IMR-90 (cell line): ENCODE measurements at regions not wholly inside any gene's neighbourhood (a gene's known extent, or its start where the extent isn't known, plus 50 kb on each side); places are given as distances from the start of the nearest gene placed in this dataset.

Source experiments
- ATAC-seq: fragments of 200-7000 bp; cut with Tn5 transposase; 2 replicates; pipeline ENCODE4 v1.9.1; 2020; ENCODE audit warnings: low read depth, mild to moderate bottlenecking, moderate library complexity
- BruUV-seq: library from RNA; stranded (reverse); fragments of 400-500 nt; replicated peaks from 2 replicates; lab custom pipeline; 2021; lab: Mats Ljungman, UMichigan
- CTCF ChIA-PET: fragments of 300-600 bp; formaldehyde crosslinking; extraction: SDS; loops from one replicate; lab custom pipeline; 2021; ENCODE audit warnings: antibody characterized with exemption; lab: Yijun Ruan, JAX
- POLR2A ChIA-PET: fragments of 300-600 bp; sonication (Branson Sonifier 250); formaldehyde crosslinking; loops from one replicate; lab custom pipeline; 2022; ENCODE audit warnings: antibody characterized with exemption; ENCODE audit not compliant: unreplicated experiment; lab: Charles Lee
- DNase-seq: peaks from one replicate; pipeline ENCODE4 v3.0.0; 2013
- H2AFZ ChIP-seq: replicated peaks from 2 replicates; pipeline ENCODE3; 2013; ENCODE audit warnings: low read length, mild to moderate bottlenecking; ENCODE audit not compliant: poor library complexity
- H2AK5ac ChIP-seq: 2 replicates; pipeline ENCODE4 v1.6.1; 2013; ENCODE audit warnings: low read depth, low read length, inconsistent platforms
- H2AK9ac ChIP-seq: replicated peaks from 2 replicates; pipeline ENCODE3; 2013; ENCODE audit warnings: mild to moderate bottlenecking, low read depth, low read length, moderate library complexity; ENCODE audit not compliant: poor library complexity
- H2BK120ac ChIP-seq: 2 replicates; pipeline ENCODE4 v1.6.1; 2013; ENCODE audit warnings: low read depth, low read length, inconsistent platforms
- H2BK15ac ChIP-seq: 3 replicates; pipeline ENCODE4 v1.6.1; 2013; ENCODE audit warnings: low read depth, low read length, inconsistent platforms
- H2BK20ac ChIP-seq: 2 replicates; pipeline ENCODE4 v1.6.1; 2013; ENCODE audit warnings: low read depth, mild to moderate bottlenecking, inconsistent platforms, low read length, moderate library complexity
- H2BK5ac ChIP-seq: 2 replicates; pipeline ENCODE4 v1.6.1; 2013; ENCODE audit warnings: mild to moderate bottlenecking, low read depth, low read length, inconsistent platforms; ENCODE audit not compliant: poor library complexity, severe bottlenecking
- H3K14ac ChIP-seq: replicated peaks from 2 replicates; pipeline ENCODE4 v1.6.1; 2013; ENCODE audit warnings: low read depth, low read length, inconsistent platforms
- H3K18ac ChIP-seq: 2 replicates; pipeline ENCODE4 v1.6.1; 2013; ENCODE audit warnings: low read depth, low read length, control low read depth
- H3K23ac ChIP-seq: 2 replicates; pipeline ENCODE4 v1.6.1; 2013; ENCODE audit warnings: low read depth, low read length, inconsistent platforms
- H3K27ac ChIP-seq: 2 replicates; pipeline ENCODE4 v1.5.1; 2013; ENCODE audit warnings: mild to moderate bottlenecking, control low read depth, low read length; ENCODE audit not compliant: insufficient read depth
- H3K27me3 ChIP-seq: 2 replicates; pipeline ENCODE4 v1.6.1; 2013; ENCODE audit warnings: low read length; ENCODE audit not compliant: control insufficient read depth, insufficient read depth
- H3K36me3 ChIP-seq: 2 replicates; pipeline ENCODE4 v1.6.1; 2013; ENCODE audit warnings: low read length, mixed read lengths; ENCODE audit not compliant: control insufficient read depth, insufficient read depth
- H3K4ac ChIP-seq: 2 replicates; pipeline ENCODE4 v1.6.1; 2013; ENCODE audit warnings: low read depth, low read length, inconsistent platforms
- H3K4me1 ChIP-seq: 2 replicates; pipeline ENCODE4 v1.6.1; 2013; ENCODE audit warnings: low read length, mixed read lengths; ENCODE audit not compliant: control insufficient read depth, insufficient read depth
- H3K4me2 ChIP-seq: 2 replicates; pipeline ENCODE4 v1.6.1; 2013; ENCODE audit warnings: low read depth, mild to moderate bottlenecking, control low read depth, low read length, moderate library complexity
- H3K4me3 ChIP-seq: 2 replicates; pipeline ENCODE4 v1.5.1; 2013; ENCODE audit warnings: low read depth, mild to moderate bottlenecking, control low read depth, low read length, moderate library complexity; ENCODE audit not compliant: insufficient read depth
- H3K56ac ChIP-seq: 2 replicates; pipeline ENCODE4 v1.6.1; 2013; ENCODE audit warnings: low read length, inconsistent platforms; ENCODE audit not compliant: insufficient read depth; ENCODE audit errors: extremely low read depth
- H3K79me1 ChIP-seq, 2 experiments: 2 replicates each; pipeline ENCODE4 v1.6.1; 2013; ENCODE audit warnings: low read length in 2 of 2, inconsistent platforms in 1 of 2, low read depth in 1 of 2
- H3K9ac ChIP-seq: 2 replicates; pipeline ENCODE4 v1.6.1; 2013; ENCODE audit warnings: low read depth, low read length, control low read depth
- H3K9me1 ChIP-seq: 2 replicates; pipeline ENCODE4 v1.6.1; 2013; ENCODE audit warnings: low read length, inconsistent platforms; ENCODE audit not compliant: insufficient read depth
- H3K9me3 ChIP-seq: 2 replicates; pipeline ENCODE4 v1.6.1; 2013; ENCODE audit warnings: low read length; ENCODE audit not compliant: control insufficient read depth, insufficient read depth
- H4K20me1 ChIP-seq: 2 replicates; pipeline ENCODE4 v1.6.1; 2013; ENCODE audit warnings: low read length, inconsistent platforms; ENCODE audit not compliant: insufficient read depth
- H4K5ac ChIP-seq: 2 replicates; pipeline ENCODE4 v1.6.1; 2013; ENCODE audit warnings: mild to moderate bottlenecking, low read depth, low read length, control low read depth
- H4K8ac ChIP-seq, 2 experiments: 2 replicates each; pipeline ENCODE4 v1.6.1; 2013; ENCODE audit warnings: low read depth in 2 of 2, low read length in 2 of 2, control low read depth in 1 of 2, inconsistent platforms in 1 of 2
- H4K91ac ChIP-seq: 2 replicates; pipeline ENCODE4 v1.6.1; 2013; ENCODE audit warnings: low read depth, low read length, inconsistent platforms; ENCODE audit not compliant: insufficient read depth
- BHLHE40 ChIP-seq: fragments of 150-350 bp; IDR thresholded peaks from 2 replicates; pipeline ENCODE4 v1.6.1; 2016; ENCODE audit warnings: mild to moderate bottlenecking, low read depth, low read length
- CEBPB ChIP-seq: IDR thresholded peaks from 2 replicates; pipeline ENCODE4 v1.6.1; 2012; ENCODE audit warnings: low read depth, low read length, improper control_type of control experiment
- CHD1 ChIP-seq: IDR thresholded peaks from 2 replicates; pipeline ENCODE4 v1.6.1; 2012; ENCODE audit warnings: low read depth, low read length, improper control_type of control experiment
- CTCF ChIP-seq: conservative IDR thresholded peaks from 2 replicates; pipeline ENCODE4 v1.5.1; 2012; ENCODE audit warnings: mild to moderate bottlenecking, low read depth, low read length, improper control_type of control experiment
- MAFK ChIP-seq: IDR thresholded peaks from 2 replicates; pipeline ENCODE4 v1.6.1; 2012; ENCODE audit warnings: low read depth, low read length, improper control_type of control experiment
- MAZ ChIP-seq: IDR thresholded peaks from 2 replicates; pipeline ENCODE4 v1.6.1; 2012; ENCODE audit warnings: low read depth, mild to moderate bottlenecking, low read length, improper control_type of control experiment, moderate library complexity, borderline replicate concordance
- NFE2L2 ChIP-seq: fragments of 150-350 bp; IDR thresholded peaks from 2 replicates; pipeline ENCODE4 v1.6.1; 2016; ENCODE audit warnings: low read depth, mild to moderate bottlenecking, low read length
- RAD21 ChIP-seq: IDR thresholded peaks from 2 replicates; pipeline ENCODE4 v1.6.1; 2012; ENCODE audit warnings: low read length, improper control_type of control experiment
- RCOR1 ChIP-seq: IDR thresholded peaks from 2 replicates; pipeline ENCODE4 v1.6.1; 2012; ENCODE audit warnings: mild to moderate bottlenecking, low read length, improper control_type of control experiment; ENCODE audit not compliant: insufficient replicate concordance
- RFX5 ChIP-seq: IDR thresholded peaks from 2 replicates; pipeline ENCODE4 v1.8.0; 2012; ENCODE audit warnings: low read depth, mild to moderate bottlenecking, low read length, moderate library complexity
- SMC3 ChIP-seq: fragments of 150-350 bp; IDR thresholded peaks from 2 replicates; pipeline ENCODE4 v1.6.1; 2016; ENCODE audit warnings: low read depth, mild to moderate bottlenecking, antibody characterized with exemption, low read length, moderate library complexity
- WGBS, 2 experiments: methylation state at CpG; one replicate each; pipeline versions ENCODE4 v1.1.5 to v1.1.7; 2013; ENCODE audit warnings: missing lambda C conversion rate in 2 of 2; ENCODE audit not compliant: insufficient read length in 1 of 2; ENCODE audit errors: extremely low coverage in 2 of 2; 5-methylcytosine and 5-hydroxymethylcytosine counted together
- dilution Hi-C: fragments of 300-500 bp; cut with HindIII; formaldehyde crosslinking; loops from one replicate; pipeline ENCODE4 v1.14.3; 2018; ENCODE audit warnings: low sequenced_read_pairs; ENCODE audit not compliant: unreplicated experiment
- in situ Hi-C: fragments of 300-500 bp; cut with MboI; formaldehyde crosslinking; loops from 3 replicates; pipeline ENCODE4 v1.14.3; 2019; ENCODE audit warnings: low sequenced_read_pairs, inconsistent platforms, mixed read lengths
- intact Hi-C: fragments of 100-400 bp; cut with micrococcal nuclease; formaldehyde crosslinking; loops from 2 replicates; pipeline ENCODE4 v1.10.0; 2022
- TF ChIP-seq, protein P1 (sequence below): fragments of 150-350 bp; IDR thresholded peaks from 2 replicates; pipeline ENCODE4 v1.6.1; 2017; ENCODE audit warnings: mild to moderate bottlenecking, antibody characterized with exemption, low read length, low read depth

DNA sequence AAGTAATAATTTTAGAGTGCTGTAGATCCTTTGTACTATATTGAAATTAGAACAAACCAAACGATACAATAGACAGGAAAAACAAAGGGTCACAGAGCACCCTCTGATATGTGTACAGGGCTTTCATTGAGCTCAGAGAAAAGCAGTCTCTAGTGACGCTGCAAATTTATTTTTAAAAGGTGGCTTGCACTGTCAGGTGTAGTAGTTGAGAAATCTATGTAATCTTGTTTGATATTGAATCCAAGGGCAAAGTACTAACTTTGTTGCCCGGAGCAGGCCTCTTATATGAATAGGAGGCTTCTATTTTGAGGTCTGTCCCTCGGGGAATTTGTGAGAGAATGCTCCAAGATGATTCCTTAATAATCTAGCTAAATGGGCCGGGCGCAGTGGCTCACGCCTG lies 1755.5 kb downstream of the PCDH7 start:
- BruUV-seq, result no TSS peak
- no peaks in the 10 kb centered on the region for H3K4me1 ChIP-seq
- intact Hi-C loops, result no loop called here
- no peak overlapping the region for H4K5ac ChIP-seq
- no peak overlapping the region for H3K18ac ChIP-seq
- H3K4me2 ChIP-seq, result no peak overlapping the region
- dilution Hi-C loops, result no loop called here
- H4K20me1 ChIP-seq, result no peaks in the 10 kb centered on the region
- H3K27ac ChIP-seq, result no peak overlapping the region
- no peak overlapping the region for H2AK5ac ChIP-seq
- H3K56ac ChIP-seq, result no peak overlapping the region
- ChIA-PET CTCF (no interaction called here), POLR2A (no interaction called here)
- no peak overlapping the region for H3K4ac ChIP-seq
- no peak overlapping the region for H2BK120ac ChIP-seq
- no peak overlapping the region for H2BK20ac ChIP-seq
- no peaks in the 10 kb centered on the region for H3K27me3 ChIP-seq
- no peak overlapping the region for H3K9ac ChIP-seq
- TF ChIP-seq RCOR1 (no peak), BHLHE40 (no peak), MAFK (no peak), CEBPB (no peak), RAD21 (no peak), CHD1 (no peak), NFE2L2 (no peak), SMC3 (no peak), RFX5 (no peak), MAZ (no peak), CTCF (no peak)
- TF ChIP-seq, protein P1, sequence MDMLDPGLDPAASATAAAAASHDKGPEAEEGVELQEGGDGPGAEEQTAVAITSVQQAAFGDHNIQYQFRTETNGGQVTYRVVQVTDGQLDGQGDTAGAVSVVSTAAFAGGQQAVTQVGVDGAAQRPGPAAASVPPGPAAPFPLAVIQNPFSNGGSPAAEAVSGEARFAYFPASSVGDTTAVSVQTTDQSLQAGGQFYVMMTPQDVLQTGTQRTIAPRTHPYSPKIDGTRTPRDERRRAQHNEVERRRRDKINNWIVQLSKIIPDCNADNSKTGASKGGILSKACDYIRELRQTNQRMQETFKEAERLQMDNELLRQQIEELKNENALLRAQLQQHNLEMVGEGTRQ, result no peak
- no peak overlapping the region for H4K8ac ChIP-seq
- WGBS, 2 experiments, result no CpG with 5 or more reads among the region's 7 CpGs
- no peak for ATAC-seq
- no peak overlapping the region for H2BK15ac ChIP-seq
- H3K79me1 ChIP-seq, result no peaks in the 10 kb centered on the region
- 0 out of 2 replicates have a peak, but pooled peaks cover 4% of the 10 kb centered on the region for H3K9me3 ChIP-seq
- in situ Hi-C loops, result no loop called here
- H2BK5ac ChIP-seq, result no peak overlapping the region
- H3K4me3 ChIP-seq, result no peak overlapping the region
- H3K14ac ChIP-seq, result no peak overlapping the region
- no peak overlapping the region for H2AFZ ChIP-seq
- no peaks in the 10 kb centered on the region for H3K36me3 ChIP-seq
- no peak overlapping the region for H3K23ac ChIP-seq
- no peak for DNase-seq
- no peak overlapping the region for H2AK9ac ChIP-seq
- H3K9me1 ChIP-seq, result no peaks in the 10 kb centered on the region
- no peak overlapping the region for H4K91ac ChIP-seq
